Progenitor cell of endocrine pancreas (in vitro differentiated cells): ENCODE measurements at regions not wholly inside any gene's neighbourhood (a gene's known extent, or its start where the extent isn't known, plus 50 kb on each side); places are given as distances from the start of the nearest gene placed in this dataset.

Source experiments
- DNase-seq: peaks from one replicate; pipeline ENCODE4 v3.0.0; 2021; ENCODE audit warnings: low spot score; ENCODE audit not compliant: unreplicated experiment
- H3K27ac Mint-ChIP-seq: 2 replicates; pipeline ENCODE4 v1.8.0; 2021; ENCODE audit warnings: mild to moderate bottlenecking, moderate library complexity, mixed read lengths
- H3K27me3 Mint-ChIP-seq: 2 replicates; pipeline ENCODE4 v1.8.0; 2021; ENCODE audit warnings: mixed read lengths
- H3K36me3 Mint-ChIP-seq: 2 replicates; pipeline ENCODE4 v1.8.0; 2022; ENCODE audit warnings: mixed read lengths; ENCODE audit not compliant: insufficient read depth
- H3K4me1 Mint-ChIP-seq: 2 replicates; pipeline ENCODE4 v1.8.0; 2021; ENCODE audit warnings: low read depth, mixed read lengths
- H3K4me3 Mint-ChIP-seq: 2 replicates; pipeline ENCODE4 v1.8.0; 2021; ENCODE audit warnings: low read depth, mild to moderate bottlenecking, moderate library complexity, mixed read lengths
- H3K9me3 Mint-ChIP-seq: 2 replicates; pipeline ENCODE4 v1.8.0; 2021; ENCODE audit warnings: low read depth, mixed read lengths
- TF ChIP-seq, protein P1 (sequence below): fragments of 200-600 bp; sonication (generic); IDR thresholded peaks from one replicate; pipeline ENCODE4 v1.5.0; 2021; ENCODE audit warnings: antibody characterized with exemption, mild to moderate bottlenecking; ENCODE audit not compliant: unreplicated experiment

DNA sequence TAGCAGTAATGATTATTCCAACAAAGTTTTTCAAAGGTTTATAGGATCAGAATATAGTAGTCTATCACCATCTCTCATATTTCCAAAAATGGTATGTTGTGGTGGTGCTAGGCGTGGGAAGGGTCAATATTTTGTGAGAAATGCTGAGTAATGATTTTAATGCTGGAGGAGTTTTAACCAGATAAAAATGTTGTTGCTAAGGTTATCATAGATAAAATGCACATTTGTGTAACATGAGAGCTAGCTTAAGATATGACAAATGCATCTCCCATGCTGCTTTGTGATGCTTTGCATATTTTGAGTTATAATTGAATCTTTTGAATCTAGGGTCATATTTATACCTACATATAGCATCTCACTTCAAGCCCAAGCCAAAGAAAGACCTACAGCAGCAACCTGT is 103.9 kb upstream of the ROBO1 start:
- H3K9me3 Mint-ChIP-seq, result no peaks in the 10 kb centered on the region
- H3K27ac Mint-ChIP-seq, result no peak overlapping the region
- H3K36me3 Mint-ChIP-seq, result no peaks in the 10 kb centered on the region
- no peak overlapping the region for H3K4me3 Mint-ChIP-seq
- no peak for DNase-seq
- TF ChIP-seq, protein P1, sequence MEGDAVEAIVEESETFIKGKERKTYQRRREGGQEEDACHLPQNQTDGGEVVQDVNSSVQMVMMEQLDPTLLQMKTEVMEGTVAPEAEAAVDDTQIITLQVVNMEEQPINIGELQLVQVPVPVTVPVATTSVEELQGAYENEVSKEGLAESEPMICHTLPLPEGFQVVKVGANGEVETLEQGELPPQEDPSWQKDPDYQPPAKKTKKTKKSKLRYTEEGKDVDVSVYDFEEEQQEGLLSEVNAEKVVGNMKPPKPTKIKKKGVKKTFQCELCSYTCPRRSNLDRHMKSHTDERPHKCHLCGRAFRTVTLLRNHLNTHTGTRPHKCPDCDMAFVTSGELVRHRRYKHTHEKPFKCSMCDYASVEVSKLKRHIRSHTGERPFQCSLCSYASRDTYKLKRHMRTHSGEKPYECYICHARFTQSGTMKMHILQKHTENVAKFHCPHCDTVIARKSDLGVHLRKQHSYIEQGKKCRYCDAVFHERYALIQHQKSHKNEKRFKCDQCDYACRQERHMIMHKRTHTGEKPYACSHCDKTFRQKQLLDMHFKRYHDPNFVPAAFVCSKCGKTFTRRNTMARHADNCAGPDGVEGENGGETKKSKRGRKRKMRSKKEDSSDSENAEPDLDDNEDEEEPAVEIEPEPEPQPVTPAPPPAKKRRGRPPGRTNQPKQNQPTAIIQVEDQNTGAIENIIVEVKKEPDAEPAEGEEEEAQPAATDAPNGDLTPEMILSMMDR, result no peak
- H3K4me1 Mint-ChIP-seq, result peaks cover 8% of the 10 kb centered on the region
- H3K27me3 Mint-ChIP-seq, result no peaks in the 10 kb centered on the region

DNA sequence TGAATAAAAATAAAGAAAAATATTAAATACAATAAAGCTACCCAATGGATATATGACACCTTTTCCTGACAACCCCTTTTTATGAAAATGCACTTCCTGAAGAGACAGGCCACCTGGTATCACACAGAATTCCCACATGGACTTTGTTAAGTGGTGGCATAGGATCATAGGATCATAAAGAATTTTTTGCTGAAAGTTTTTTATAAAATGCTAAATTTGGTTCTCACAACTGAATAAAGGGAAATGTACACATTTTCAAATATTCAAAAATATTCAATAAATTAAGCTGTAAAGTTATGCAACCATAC is 102.5 kb upstream of the ROBO1 start:
- Mint-ChIP-seq H3K9me3 (no peaks in the 10 kb centered on the region), H3K4me3 (no peak overlapping the region), H3K27ac (no peak overlapping the region), H3K27me3 (no peaks in the 10 kb centered on the region), H3K36me3 (no peaks in the 10 kb centered on the region), H3K4me1 (peaks cover 8% of the 10 kb centered on the region)
- TF ChIP-seq, protein P1, result no peak
- no peak for DNase-seq

DNA sequence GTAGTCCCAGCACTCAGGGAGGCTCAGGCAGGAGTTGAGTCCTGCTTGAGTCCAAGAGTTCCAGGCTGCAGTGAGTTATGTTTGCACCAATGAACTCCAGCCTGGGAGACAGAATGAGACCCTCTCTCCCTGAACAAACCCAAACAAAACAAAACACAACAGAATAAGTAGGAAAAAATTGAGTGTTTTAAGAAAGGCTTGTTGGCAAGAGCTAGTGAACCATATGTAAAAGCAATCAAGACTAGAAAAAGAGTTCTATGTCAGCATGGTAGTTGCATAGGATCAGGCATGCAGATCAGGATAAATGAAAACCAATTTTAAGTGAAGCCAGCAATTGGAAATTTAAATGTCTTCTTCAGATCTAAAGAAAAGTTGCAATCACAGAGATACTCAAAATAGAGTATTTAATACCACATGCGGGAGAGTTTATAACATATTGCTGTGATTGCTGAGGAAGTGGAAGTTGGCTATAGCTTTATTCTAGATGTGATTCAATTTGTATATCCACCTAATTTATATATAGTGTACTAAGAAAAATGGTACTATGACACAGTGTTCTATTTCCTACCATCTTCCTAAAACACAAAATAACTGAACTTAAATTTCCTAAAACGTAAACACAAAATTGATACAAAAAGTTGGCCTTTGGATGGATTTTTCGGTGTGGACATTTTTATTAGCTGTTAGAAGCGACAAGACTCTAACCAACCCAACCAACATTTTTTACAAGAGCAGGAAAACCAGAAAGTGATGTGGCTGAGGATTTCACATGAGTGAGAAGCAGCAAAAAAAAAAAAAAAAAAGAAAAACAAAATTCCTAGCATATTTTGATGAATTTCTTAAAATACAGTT is 101.9 kb upstream of the ROBO1 start:
- no peaks in the 10 kb centered on the region for H3K9me3 Mint-ChIP-seq
- H3K27ac Mint-ChIP-seq, result no peak overlapping the region
- H3K27me3 Mint-ChIP-seq, result no peaks in the 10 kb centered on the region
- peaks cover 8% of the 10 kb centered on the region for H3K4me1 Mint-ChIP-seq
- no peaks in the 10 kb centered on the region for H3K36me3 Mint-ChIP-seq
- no peak overlapping the region for H3K4me3 Mint-ChIP-seq
- TF ChIP-seq, protein P1, result no peak
- DNase-seq, result no peak

DNA sequence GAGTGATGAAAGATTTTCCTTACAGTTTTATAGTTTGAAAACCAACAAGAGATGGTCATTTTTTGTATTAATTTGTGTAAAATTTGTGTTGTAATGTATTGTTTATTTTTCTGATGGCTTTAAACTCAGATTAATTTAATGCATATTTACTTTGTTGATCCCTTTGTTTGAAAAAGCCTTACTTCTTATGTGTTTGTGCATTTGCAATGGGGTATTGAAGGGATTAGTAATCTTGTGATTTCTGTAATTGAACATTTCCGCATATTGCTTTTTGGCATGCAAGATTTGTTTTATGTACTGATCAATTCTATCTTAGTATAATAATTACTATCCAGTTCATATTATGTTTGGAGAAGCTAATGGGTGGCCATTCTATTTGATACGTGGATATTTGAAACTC is 98.4 kb upstream of the ROBO1 start:
- peaks cover 4% of the 10 kb centered on the region for H3K9me3 Mint-ChIP-seq
- H3K4me1 Mint-ChIP-seq, result peaks cover 6% of the 10 kb centered on the region
- H3K4me3 Mint-ChIP-seq, result no peak overlapping the region
- no peak for DNase-seq
- H3K27me3 Mint-ChIP-seq, result peaks cover under 1% of the 10 kb centered on the region
- TF ChIP-seq, protein P1, result no peak
- peaks cover 2% of the 10 kb centered on the region for H3K36me3 Mint-ChIP-seq
- no peak overlapping the region for H3K27ac Mint-ChIP-seq

DNA sequence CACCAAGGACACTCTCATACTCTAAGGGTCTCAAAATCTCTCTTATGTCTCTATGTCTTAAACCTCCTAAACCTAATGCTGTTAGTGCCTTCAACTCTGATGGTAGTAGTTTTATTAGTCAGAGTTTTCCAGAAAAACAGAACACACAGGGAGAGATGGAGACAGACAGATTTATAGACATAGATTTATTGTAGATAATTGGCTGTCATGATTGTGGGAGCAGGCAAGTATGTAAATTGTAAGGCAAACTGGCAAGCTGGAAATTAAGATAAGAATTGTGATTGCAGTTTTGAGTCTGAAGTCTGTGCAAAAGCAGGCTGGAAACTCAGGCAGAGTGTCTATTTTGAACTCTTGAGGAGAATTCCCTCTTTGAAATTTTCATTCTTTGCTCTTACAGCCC is 96.3 kb upstream of the ROBO1 start:
- no peak overlapping the region for H3K4me3 Mint-ChIP-seq
- H3K36me3 Mint-ChIP-seq, result peaks cover 2% of the 10 kb centered on the region
- H3K27me3 Mint-ChIP-seq, result peaks cover 3% of the 10 kb centered on the region
- TF ChIP-seq, protein P1, result no peak
- DNase-seq, result no peak
- H3K9me3 Mint-ChIP-seq, result peaks cover 4% of the 10 kb centered on the region
- H3K27ac Mint-ChIP-seq, result no peak overlapping the region
- H3K4me1 Mint-ChIP-seq, result peaks cover 5% of the 10 kb centered on the region
